Keratinocyte (primary cell): ENCODE measurements at regions not wholly inside any gene's neighbourhood (a gene's known extent, or its start where the extent isn't known, plus 50 kb on each side); places are given as distances from the start of the nearest gene placed in this dataset.

ENCODE experiments used
- DNase-seq: peaks from one replicate; pipeline ENCODE4 v3.0.0-alpha.2; 2011; ENCODE audit warnings: low read depth, missing footprints, low spot score
- FAIRE-seq: peaks from 2 replicates; lab custom pipeline; 2011; peaks lifted over from hg19 to GRCh38; lab: Jason Lieb, UNC
- H2AFZ ChIP-seq: 2 replicates; pipeline ENCODE4 v1.6.0; 2012; ENCODE audit warnings: low read length, control low read depth, inconsistent platforms; ENCODE audit not compliant: control insufficient read depth
- H3K27ac ChIP-seq: 2 replicates; pipeline ENCODE4 v1.5.1; 2011; ENCODE audit warnings: low read length; ENCODE audit not compliant: control insufficient read depth, insufficient read depth
- H3K27me3 ChIP-seq: 3 replicates; pipeline ENCODE4 v1.6.0; 2011; ENCODE audit warnings: low read length; ENCODE audit not compliant: control insufficient read depth, insufficient read depth; ENCODE audit errors: extremely low read depth
- H3K36me3 ChIP-seq, 2 experiments: 2 replicates in 1 of 2; 3 replicates in 1 of 2; pipeline ENCODE4 v1.5.1; 2011; ENCODE audit warnings: low read length in 2 of 2, mild to moderate bottlenecking in 1 of 2; ENCODE audit not compliant: control insufficient read depth in 2 of 2, insufficient read depth in 2 of 2; ENCODE audit errors: extremely low read depth in 1 of 2
- H3K4me1 ChIP-seq: 3 replicates; pipeline ENCODE4 v1.5.1; 2011; ENCODE audit warnings: low read length; ENCODE audit not compliant: control insufficient read depth, insufficient read depth; ENCODE audit errors: extremely low read depth
- H3K4me2 ChIP-seq: 3 replicates; pipeline ENCODE4 v1.6.0; 2011; ENCODE audit warnings: low read depth, low read length; ENCODE audit not compliant: control insufficient read depth, insufficient read depth; ENCODE audit errors: extremely low read depth
- H3K4me3 ChIP-seq, 3 experiments: fragments of 200-600 bp in 1 of 3; sonication (generic) in 1 of 3; 2 replicates in 2 of 3; 3 replicates in 1 of 3; pipeline ENCODE4 v1.5.1; 2011 to 2016; ENCODE audit warnings: low read length in 3 of 3, mild to moderate bottlenecking in 3 of 3, control low read depth in 2 of 3, inconsistent platforms in 1 of 3, low read depth in 1 of 3, mixed read lengths in 1 of 3, mixed run types in 1 of 3, moderate library complexity in 1 of 3; ENCODE audit not compliant: control insufficient read depth in 2 of 3, insufficient read depth in 2 of 3; ENCODE audit errors: extremely low read depth in 1 of 3
- H3K79me2 ChIP-seq: 2 replicates; pipeline ENCODE4 v1.6.0; 2012; ENCODE audit warnings: low read length; ENCODE audit not compliant: control insufficient read depth, insufficient read depth
- H3K9ac ChIP-seq: 3 replicates; pipeline ENCODE4 v1.6.0; 2011; ENCODE audit warnings: low read length; ENCODE audit not compliant: control insufficient read depth, insufficient read depth; ENCODE audit errors: extremely low read depth
- H3K9me1 ChIP-seq: 3 replicates; pipeline ENCODE4 v1.6.0; 2011; ENCODE audit warnings: low read length; ENCODE audit not compliant: control insufficient read depth, insufficient read depth; ENCODE audit errors: extremely low read depth
- H3K9me3 ChIP-seq: 2 replicates; pipeline ENCODE4 v1.5.1; 2012; ENCODE audit warnings: low read depth, low read length; ENCODE audit not compliant: control insufficient read depth
- H4K20me1 ChIP-seq: 3 replicates; pipeline ENCODE4 v1.6.0; 2011; ENCODE audit warnings: low read length; ENCODE audit not compliant: control insufficient read depth, insufficient read depth; ENCODE audit errors: extremely low read depth
- EZH2 ChIP-seq: IDR thresholded peaks from one replicate; pipeline ENCODE4 v1.6.1; 2012; ENCODE audit warnings: inconsistent platforms, mild to moderate bottlenecking, low read length, moderate library complexity
- dilution Hi-C: fragments of 300-500 bp; cut with MboI; formaldehyde crosslinking; loops from one replicate; pipeline ENCODE4 v1.7.0; 2020; ENCODE audit warnings: low sequenced_read_pairs; ENCODE audit not compliant: extremely low pct_ligation_motif_present
- TF ChIP-seq, protein P1 (sequence below), 3 experiments: IDR thresholded peaks in 1 of 3; conservative IDR thresholded peaks in 1 of 3; optimal IDR thresholded peaks in 1 of 3; 2 replicates in 2 of 3; 3 replicates in 1 of 3; pipeline versions ENCODE3 to v1.5.1; 2011; ENCODE audit warnings: low read length in 3 of 3, mild to moderate bottlenecking in 3 of 3, moderate library complexity in 2 of 3, control low read depth in 1 of 3, inconsistent platforms in 1 of 3; ENCODE audit not compliant: insufficient read depth in 2 of 3; ENCODE audit errors: extremely low read depth in 1 of 3

GRCh38 chr2:64727843-64728463 is 74.2 kb upstream of the SERTAD2 start:
- DNase-seq = no peak
- H3K27me3 ChIP-seq = no peaks in the 10 kb centered on the region
- H3K4me2 ChIP-seq = no peak overlapping the region
- H3K9me1 ChIP-seq = no peaks in the 10 kb centered on the region
- no peak overlapping the region for H3K9ac ChIP-seq
- H2AFZ ChIP-seq = no peak overlapping the region
- H4K20me1 ChIP-seq = no peaks in the 10 kb centered on the region
- no peak overlapping the region for H3K4me3 ChIP-seq
- no peak for FAIRE-seq
- H3K27ac ChIP-seq = no peak overlapping the region
- no peaks in the 10 kb centered on the region for H3K36me3 ChIP-seq
- peaks cover 16% of the 10 kb centered on the region for H3K4me1 ChIP-seq
- TF ChIP-seq, protein P1, sequence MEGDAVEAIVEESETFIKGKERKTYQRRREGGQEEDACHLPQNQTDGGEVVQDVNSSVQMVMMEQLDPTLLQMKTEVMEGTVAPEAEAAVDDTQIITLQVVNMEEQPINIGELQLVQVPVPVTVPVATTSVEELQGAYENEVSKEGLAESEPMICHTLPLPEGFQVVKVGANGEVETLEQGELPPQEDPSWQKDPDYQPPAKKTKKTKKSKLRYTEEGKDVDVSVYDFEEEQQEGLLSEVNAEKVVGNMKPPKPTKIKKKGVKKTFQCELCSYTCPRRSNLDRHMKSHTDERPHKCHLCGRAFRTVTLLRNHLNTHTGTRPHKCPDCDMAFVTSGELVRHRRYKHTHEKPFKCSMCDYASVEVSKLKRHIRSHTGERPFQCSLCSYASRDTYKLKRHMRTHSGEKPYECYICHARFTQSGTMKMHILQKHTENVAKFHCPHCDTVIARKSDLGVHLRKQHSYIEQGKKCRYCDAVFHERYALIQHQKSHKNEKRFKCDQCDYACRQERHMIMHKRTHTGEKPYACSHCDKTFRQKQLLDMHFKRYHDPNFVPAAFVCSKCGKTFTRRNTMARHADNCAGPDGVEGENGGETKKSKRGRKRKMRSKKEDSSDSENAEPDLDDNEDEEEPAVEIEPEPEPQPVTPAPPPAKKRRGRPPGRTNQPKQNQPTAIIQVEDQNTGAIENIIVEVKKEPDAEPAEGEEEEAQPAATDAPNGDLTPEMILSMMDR (optimal IDR thresholded peaks at IDR 0.05 in 1 of 3, IDR thresholded peaks at IDR 0.05 in 1 of 3, conservative IDR thresholded peaks at IDR 0.05 in 1 of 3; ENCODE audit: extremely low read depth in 1 of 3, insufficient read depth in 2 of 3, low read length in 3 of 3) = no peak
- TF ChIP-seq EZH2 = no peak
- dilution Hi-C loops = no loop called here
- no peaks in the 10 kb centered on the region for H3K79me2 ChIP-seq
- H3K9me3 ChIP-seq = no peaks in the 10 kb centered on the region

GRCh38 chr2:64730551-64731262 is 77.0 kb upstream of the SERTAD2 start:
- H3K27me3 ChIP-seq = no peaks in the 10 kb centered on the region
- peak overlapping the region; percentile 74 for H3K4me2 ChIP-seq
- no peaks in the 10 kb centered on the region for H3K36me3 ChIP-seq
- dilution Hi-C loops = no loop called here
- FAIRE-seq (peak; percentile 86), DNase-seq (no peak)
- H4K20me1 ChIP-seq = no peaks in the 10 kb centered on the region
- no peaks in the 10 kb centered on the region for H3K9me1 ChIP-seq
- peak overlapping the region; percentile 80 for H2AFZ ChIP-seq
- no peaks in the 10 kb centered on the region for H3K9me3 ChIP-seq
- H3K79me2 ChIP-seq = no peaks in the 10 kb centered on the region
- peaks cover 17% of the 10 kb centered on the region for H3K4me1 ChIP-seq
- peak overlapping the region; percentile 28 for H3K9ac ChIP-seq
- TF ChIP-seq, protein P1 (optimal IDR thresholded peaks at IDR 0.05 in 1 of 3, IDR thresholded peaks at IDR 0.05 in 1 of 3, conservative IDR thresholded peaks at IDR 0.05 in 1 of 3; ENCODE audit: extremely low read depth in 1 of 3, insufficient read depth in 2 of 3, low read length in 3 of 3) = no peak
- no peak for TF ChIP-seq EZH2
- H3K27ac ChIP-seq = peak overlapping the region; percentile 33
- H3K4me3 ChIP-seq = peak overlapping the region in 2 of 3 experiments; percentile 50 to 58
